Hindlimb muscle (tissue), 1 donor: ENCODE measurements at regions not wholly inside any gene's neighbourhood (a gene's known extent, or its start where the extent isn't known, plus 50 kb on each side); places are given as distances from the start of the nearest gene placed in this dataset.
"Not testable (repeated sequence)": the region's sequence is repeated elsewhere in the genome, so short reads cannot be mapped to it uniquely, and the experiment has no call there.

Experiments
- DNase-seq: peaks from one replicate; pipeline ENCODE4 v3.0.0-alpha.2; 2013

DNA sequence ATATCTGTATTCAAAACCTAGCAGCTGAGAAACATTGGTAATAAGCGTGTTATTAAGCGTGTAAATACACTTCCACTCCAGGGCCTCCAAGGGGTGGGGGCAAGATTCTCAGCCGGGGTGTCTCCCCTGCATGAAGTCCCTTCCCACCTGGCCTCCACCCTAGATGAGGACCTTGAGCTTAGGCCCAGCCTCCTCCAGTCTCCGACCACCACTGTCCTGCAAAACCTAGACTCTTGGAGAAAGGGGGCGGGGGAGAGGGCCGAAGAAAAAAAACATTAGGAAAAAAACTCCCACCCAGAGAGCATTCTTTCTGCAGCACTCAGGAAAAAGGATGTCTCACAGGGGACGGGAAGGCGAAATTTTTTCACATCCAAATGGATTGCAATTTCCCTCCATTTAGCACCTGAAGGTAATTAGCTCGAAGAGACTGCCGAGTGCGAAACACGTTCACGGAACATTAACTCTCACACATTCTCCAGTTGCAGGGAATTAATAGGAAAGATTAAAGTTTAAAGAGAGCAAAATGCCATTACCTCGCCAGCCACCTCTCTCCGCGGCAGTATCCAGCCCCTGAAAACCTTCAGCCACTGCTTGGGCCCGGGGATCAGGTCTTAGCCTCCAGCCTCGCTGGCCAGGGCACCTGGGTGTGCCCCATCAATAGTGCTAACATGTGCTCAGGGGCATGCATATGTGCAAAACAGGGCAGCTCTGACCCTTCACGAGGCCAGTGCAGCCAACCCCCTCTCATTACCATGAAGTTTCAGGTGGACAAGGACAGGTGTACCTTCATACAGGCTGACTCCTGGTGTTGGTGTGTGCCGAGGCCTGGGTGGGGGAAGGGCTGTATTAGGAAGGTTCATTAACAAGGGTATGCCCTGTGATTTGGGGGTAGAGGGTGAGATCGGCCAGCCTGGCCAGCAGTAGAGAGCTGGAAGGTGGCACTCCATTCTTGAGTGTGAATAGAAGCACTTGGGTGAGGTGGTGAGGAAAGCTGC lies 77.2 kb downstream of the HIF1AN start:
- no peak for DNase-seq

GRCh38 chr10:100613846-100614245 lies 78.1 kb downstream of the HIF1AN start:
- no peak for DNase-seq

DNA sequence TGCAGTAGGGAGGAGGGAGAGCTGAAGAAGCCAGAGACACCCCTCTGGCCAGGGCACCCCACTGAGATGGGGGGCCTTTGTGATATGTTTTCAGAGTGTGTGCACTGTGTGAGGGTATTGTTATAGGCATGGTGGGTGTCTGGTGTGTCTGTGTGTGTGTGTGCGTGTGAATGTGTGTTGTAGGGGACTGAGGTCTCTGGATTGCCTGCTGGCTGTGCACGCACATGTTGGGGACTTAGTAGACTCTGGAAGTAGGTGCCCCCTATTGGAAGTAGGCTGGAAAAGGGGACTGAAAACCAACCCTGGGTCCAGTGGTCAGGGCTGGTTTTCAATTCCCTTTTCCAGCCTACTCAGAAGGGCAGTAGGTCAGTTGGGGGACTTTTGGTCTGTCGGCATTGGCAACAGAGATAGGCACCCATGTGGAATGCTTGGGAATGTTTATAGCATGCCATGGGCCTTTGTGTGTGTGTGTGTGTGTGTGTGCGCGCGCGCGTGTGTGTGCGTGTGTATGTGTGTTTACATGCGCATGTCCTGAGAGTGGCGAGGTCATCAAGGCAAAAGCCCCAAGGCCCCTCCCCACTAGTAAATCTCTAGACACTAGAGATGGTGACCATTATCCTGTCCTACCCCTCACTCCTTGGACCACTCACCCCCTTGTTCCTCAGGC lies 78.8 kb downstream of the HIF1AN start:
- no peak for DNase-seq

- DNase-seq = no peak
These were observed 79.5 kb downstream of the HIF1AN start for GRCh38 chr10:100615241-100615640.

DNA sequence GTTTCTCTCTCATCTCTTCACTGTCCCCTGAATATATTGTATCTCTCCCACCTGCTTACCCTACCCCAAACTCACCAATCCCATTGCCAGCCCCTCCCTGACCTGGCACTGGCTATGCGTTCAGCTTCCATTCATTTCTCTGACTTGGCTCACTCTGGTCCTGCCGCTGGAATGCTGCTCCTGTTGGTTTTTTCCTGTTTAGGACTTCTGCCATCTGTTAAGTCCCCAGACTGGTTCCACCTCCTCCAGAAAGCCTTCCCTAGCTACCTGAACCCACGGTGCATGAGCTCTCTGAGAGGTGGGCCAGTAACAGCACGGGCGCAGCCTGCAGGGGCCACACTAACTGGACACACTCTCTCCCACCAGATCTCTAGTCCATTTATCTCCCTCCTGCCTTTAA lies 80.2 kb downstream of the HIF1AN start:
- no peak for DNase-seq

DNA sequence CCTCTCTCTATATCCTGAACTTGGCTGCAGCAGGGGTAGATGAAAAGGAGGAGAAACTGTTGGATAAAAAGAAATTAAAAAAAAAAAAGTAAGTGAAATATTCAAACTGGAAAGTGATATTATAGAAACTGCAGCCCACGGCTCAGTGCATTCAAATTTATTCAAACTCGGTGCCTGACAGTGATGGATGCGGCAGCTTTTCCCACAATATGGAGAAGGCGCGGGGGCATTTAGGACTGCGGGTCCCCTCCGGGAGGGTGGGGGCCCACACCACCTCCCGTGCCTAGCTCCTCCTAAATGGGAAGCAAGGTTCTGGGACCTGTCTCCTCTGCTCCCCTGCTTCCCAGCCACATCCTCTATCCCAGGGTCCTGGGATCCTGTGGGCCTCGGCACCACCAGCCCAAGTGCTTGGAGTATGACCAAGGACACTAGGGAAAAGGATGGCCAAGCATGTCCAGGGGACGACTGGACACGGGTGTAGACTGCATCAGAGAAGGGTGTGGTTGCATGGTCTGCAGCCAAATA lies 82.4 kb downstream of the HIF1AN start:
- DNase-seq = no peak

GRCh38 chr10:100618632-100619255 lies 83.0 kb downstream of the HIF1AN start:
- DNase-seq = no peak

DNA sequence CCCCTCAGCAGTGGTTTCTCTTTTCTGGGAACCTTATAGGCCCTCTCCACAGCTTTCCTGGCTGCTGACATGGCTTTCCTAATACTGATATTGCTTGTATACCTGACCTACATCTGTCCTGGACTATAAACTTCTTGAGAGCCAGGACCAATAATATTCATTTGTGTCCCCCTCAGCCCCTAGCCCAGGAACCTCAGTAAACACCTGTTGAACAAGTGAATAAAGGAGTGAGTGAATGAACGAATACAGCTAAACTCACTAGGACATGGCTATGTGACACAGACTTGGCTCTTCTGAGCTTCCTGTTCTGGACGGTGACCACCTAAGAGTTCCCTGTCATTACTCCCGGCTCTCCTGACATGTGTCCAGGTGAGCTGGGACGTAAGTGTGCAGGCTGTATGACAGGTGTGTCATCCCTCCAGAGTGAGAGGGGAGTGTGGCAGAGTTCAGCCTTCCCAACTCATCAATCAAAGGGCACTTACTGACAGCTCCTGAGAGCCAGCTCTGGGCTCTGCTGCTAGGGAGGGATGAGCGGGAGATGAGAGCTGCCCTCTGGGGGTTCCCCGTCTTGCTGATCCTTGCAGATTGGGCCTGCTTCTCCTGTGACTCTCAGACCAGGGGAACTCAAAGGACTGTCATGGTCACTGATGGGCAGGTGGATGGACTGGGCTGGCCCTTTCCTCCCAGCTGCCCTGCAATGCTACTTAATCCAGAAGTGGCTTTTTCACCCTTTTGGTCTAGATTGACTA lies 84.5 kb downstream of the HIF1AN start:
- DNase-seq = no peak

GRCh38 chr10:100621360-100622205 lies 85.8 kb downstream of the HIF1AN start:
- no peak for DNase-seq

GRCh38 chr10:100622946-100623345 lies 87.2 kb downstream of the HIF1AN start:
- DNase-seq = no peak

DNA sequence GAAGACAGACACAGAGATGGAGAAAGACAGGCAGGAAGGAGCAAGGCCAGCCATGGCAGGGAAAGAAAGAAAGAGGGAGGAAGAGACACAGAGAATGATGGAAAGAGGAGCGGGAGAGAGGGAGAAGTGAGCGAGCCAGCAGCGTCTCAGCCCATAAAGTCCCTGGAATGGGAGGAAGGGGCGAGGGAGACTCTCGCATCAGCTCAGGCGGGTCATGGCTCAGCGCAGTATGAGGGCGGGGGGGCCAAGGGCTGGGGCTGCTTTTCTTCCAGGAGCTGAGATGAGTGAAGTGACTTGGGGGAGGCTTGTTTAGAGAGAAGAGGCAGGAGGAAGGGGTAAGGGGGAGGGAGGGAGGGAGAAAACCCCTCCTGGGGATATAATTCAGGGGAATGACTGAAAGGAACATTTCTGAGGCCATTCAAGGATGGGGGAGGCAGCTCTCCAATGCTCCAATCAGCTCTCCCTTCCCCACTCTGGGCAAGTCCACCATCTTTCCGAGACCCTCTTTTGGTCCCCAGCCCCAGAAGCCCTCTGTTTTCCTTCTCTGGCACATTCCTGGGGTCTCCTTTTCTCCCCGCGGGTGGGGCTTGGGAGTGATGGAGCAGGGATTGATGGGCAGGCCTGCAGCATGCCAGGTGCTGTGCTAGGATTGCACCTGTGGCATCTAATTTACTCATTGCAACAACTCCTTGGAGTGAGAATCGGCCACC lies 87.9 kb downstream of the HIF1AN start:
- no peak for DNase-seq

DNA sequence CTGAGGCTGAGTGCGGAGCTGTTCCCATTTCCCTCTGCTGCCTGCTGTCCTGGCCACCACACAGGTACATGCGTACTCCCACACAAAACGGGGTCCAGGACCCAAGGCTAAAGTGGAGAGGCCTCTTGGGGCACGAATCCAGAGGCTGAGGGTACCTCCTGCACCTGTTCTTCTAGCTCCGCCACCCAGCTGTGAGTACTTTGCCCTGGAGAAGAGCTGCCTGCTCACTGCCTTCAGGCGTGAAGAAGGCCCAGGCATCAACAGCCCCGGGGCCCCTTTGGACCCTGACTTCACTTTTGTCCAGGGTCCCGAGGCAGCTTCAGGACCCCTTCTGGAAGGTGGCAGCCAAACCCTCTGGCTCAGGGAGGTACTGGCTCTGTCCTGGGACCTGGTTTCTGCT lies 88.6 kb downstream of the HIF1AN start:
- DNase-seq = no peak

DNA sequence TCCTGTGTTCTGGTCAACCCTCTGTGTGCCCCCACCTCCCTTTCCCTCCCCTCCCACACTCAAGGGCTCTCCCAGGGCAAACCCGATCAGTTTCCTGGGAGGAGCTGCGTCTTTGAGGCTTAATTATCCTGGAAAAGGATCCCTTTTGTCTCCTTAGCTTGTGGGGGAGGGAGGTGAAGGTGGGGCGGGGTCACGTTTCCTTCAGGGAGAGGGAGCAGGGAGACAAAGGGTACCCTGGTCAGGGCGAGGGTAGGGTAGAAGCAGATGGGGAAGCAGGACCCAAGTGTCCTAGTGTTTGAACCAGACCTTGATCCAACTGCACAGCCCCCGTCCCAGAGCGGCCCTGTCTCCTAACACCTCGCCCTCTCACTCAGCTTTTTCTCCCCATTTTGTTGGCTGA lies 90.1 kb downstream of the HIF1AN start:
- DNase-seq = no peak

- no peak for DNase-seq
These were observed 92.3 kb downstream of the HIF1AN start for GRCh38 chr10:100628061-100628460.

- DNase-seq = no peak
These were observed 95.4 kb downstream of the HIF1AN start for GRCh38 chr10:100631192-100631591.

DNA sequence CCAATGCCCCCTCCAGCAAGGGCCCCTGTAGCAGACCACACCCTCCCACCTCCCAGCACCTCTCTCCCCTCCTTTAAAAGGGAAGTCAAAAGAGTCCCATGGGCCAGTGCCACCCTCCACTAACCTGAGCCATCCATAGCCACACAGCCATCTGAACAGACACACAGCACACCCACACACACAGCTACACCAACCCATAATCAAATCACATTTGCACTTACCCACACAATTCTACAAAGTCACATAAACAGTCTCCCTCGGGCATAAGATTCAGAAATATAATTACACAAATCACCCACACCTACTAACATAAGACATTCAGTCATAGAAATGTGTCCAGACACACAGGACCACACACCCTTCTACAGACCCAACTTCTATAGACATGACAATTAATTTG lies 96.3 kb downstream of the HIF1AN start:
- no peak for DNase-seq

- no peak for DNase-seq
These were observed 98.3 kb downstream of the HIF1AN start for GRCh38 chr10:100634034-100634433.

DNA sequence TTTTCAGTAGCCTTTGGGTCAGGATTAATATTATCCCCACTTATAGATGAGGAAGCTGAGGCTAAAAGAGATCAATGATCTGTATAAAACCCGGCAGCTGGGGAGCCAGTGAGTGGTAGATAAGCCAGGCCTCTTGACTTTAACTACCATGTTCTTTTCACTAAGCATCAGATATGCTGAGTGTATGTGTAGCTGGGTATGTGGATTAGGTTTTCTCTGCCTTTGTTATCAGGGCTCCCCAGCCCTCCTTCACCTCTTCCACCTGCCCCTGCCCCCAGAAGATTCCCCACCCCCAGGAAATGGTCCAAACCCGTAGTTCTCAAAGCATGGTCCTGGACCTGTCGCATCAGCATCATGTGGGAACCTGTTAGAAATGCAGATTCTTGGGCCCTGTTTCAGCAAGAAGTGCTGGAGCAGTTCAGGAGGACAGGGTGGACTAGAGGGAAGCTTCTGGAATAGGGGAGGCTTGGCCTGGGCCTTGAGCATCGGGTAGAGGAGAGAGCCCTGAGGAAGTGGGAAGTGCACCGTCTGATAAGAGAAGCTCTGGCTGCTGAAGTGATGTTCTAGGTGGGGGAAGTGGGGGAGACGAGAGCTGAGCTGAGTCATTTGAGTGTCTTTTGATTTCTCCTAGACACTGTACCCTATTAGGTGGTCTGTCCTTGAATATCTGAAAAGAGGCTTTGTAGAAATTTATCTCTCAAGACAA lies 101.3 kb downstream of the HIF1AN start:
- no peak for DNase-seq

DNA sequence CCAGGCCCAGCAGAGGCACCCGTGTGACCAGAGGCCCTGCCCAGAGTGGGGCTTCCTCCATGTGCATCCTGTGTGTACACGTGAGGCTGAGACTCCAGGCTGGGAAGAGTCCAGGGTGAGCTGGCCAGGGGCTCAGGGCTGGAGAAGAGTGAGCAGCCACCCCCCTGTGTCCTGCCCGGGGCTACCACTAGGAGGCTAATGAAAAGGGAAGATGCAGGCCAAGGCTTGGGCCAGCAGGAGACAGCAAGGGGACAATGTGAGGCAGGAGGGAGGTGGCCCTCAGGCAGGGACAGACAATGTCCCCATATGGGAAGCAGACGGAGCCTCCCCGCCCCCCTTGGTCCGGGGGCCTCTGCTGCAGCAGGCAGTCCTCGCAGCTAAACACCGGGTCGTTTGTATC lies 102.0 kb downstream of the HIF1AN start:
- DNase-seq = no peak

GRCh38 chr10:100638969-100639368 lies 103.2 kb downstream of the HIF1AN start:
- DNase-seq = not testable (repeated sequence)
